ACC112 (cell line): ENCODE measurements at regions not wholly inside any gene's neighbourhood (a gene's known extent, or its start where the extent isn't known, plus 50 kb on each side); places are given as distances from the start of the nearest gene placed in this dataset.
"Not testable (repeated sequence)": the region's sequence is repeated elsewhere in the genome, so short reads cannot be mapped to it uniquely, and the experiment has no call there.

ENCODE experiments used
- H2AFZ ChIP-seq: fragments of 200-600 bp; sonication (generic); one replicate; pipeline ENCODE4 v1.6.0; 2017; ENCODE audit warnings: antibody characterized with exemption, low read length; ENCODE audit not compliant: unreplicated experiment
- H3K27ac ChIP-seq: fragments of 200-600 bp; sonication (generic); 2 replicates; pipeline ENCODE4 v1.5.1; 2014; ENCODE audit warnings: low read depth, mild to moderate bottlenecking, antibody characterized with exemption, low read length, moderate library complexity
- H3K27me3 ChIP-seq: fragments of 200-600 bp; sonication (generic); 2 replicates; pipeline ENCODE4 v1.6.1; 2014; ENCODE audit warnings: mild to moderate bottlenecking, antibody characterized with exemption, low read length, moderate library complexity, mixed read lengths; ENCODE audit not compliant: insufficient read depth
- H3K36me3 ChIP-seq: fragments of 200-600 bp; sonication (generic); 2 replicates; pipeline ENCODE4 v1.6.1; 2016; ENCODE audit warnings: mild to moderate bottlenecking, antibody characterized with exemption, low read length, moderate library complexity, mixed read lengths; ENCODE audit not compliant: insufficient read depth
- H3K4me1 ChIP-seq: fragments of 200-600 bp; sonication (generic); one replicate; pipeline ENCODE4 v1.6.1; 2016; ENCODE audit warnings: low read length, mixed read lengths; ENCODE audit not compliant: insufficient read depth, unreplicated experiment, control insufficient read depth
- H3K4me3 ChIP-seq: fragments of 200-600 bp; sonication (generic); 2 replicates; pipeline ENCODE4 v1.5.1; 2014; ENCODE audit warnings: mild to moderate bottlenecking, low read depth, low read length
- H3K79me2 ChIP-seq: fragments of 200-600 bp; sonication (generic); one replicate; pipeline ENCODE4 v1.6.0; 2016; ENCODE audit warnings: low read length; ENCODE audit not compliant: control insufficient read depth, unreplicated experiment, insufficient read depth

DNA sequence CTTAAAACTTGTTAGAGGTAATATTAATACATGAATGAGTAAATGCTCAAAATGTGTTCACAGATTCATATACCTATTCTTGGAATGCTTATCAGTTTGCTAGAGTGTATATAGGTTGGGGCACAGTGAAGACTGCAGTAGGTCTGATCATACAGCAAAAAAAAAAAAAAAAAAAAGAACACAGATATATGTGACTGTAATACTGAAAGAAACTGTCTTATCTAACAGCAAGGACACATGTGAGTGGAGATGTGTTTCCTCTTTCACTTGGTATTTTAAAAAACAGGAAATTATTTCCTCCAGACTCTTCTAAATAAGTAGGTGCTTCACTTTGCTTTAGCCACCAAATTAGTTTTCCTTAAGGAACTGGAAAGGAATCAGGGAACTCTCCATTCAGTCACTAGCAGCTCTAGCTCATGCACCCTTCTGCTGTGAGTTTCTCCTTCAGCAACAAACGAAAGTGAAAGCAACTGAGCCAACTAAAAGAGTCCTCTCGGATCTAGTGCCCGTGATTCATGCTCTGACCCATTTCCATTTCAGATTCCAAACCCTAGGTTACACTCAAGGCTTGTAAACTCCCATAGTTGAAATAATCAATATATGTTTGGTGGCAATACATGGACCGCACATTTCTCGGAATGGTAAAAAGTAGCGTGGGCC lies 98.5 kb downstream of the DSEL start:
- no peaks in the 10 kb centered on the region for H3K79me2 ChIP-seq
- peak overlapping the region; percentile 65 for H2AFZ ChIP-seq
- peak overlapping the region; percentile 54 for H3K27ac ChIP-seq
- peak overlapping the region; percentile 73 for H3K4me3 ChIP-seq
- no peaks in the 10 kb centered on the region for H3K27me3 ChIP-seq
- H3K4me1 ChIP-seq: peaks cover 15% of the 10 kb centered on the region
- no peaks in the 10 kb centered on the region for H3K36me3 ChIP-seq

GRCh38 chr18:67411116-67411515 lies 105.4 kb downstream of the DSEL start:
- Histone ChIP-seq H2AFZ (peak overlapping the region; percentile 40), H3K36me3 (no peaks in the 10 kb centered on the region), H3K27ac (peak overlapping the region; percentile 26), H3K4me3 (no peak overlapping the region), H3K27me3 (no peaks in the 10 kb centered on the region), H3K79me2 (no peaks in the 10 kb centered on the region), H3K4me1 (peaks cover 19% of the 10 kb centered on the region)

DNA sequence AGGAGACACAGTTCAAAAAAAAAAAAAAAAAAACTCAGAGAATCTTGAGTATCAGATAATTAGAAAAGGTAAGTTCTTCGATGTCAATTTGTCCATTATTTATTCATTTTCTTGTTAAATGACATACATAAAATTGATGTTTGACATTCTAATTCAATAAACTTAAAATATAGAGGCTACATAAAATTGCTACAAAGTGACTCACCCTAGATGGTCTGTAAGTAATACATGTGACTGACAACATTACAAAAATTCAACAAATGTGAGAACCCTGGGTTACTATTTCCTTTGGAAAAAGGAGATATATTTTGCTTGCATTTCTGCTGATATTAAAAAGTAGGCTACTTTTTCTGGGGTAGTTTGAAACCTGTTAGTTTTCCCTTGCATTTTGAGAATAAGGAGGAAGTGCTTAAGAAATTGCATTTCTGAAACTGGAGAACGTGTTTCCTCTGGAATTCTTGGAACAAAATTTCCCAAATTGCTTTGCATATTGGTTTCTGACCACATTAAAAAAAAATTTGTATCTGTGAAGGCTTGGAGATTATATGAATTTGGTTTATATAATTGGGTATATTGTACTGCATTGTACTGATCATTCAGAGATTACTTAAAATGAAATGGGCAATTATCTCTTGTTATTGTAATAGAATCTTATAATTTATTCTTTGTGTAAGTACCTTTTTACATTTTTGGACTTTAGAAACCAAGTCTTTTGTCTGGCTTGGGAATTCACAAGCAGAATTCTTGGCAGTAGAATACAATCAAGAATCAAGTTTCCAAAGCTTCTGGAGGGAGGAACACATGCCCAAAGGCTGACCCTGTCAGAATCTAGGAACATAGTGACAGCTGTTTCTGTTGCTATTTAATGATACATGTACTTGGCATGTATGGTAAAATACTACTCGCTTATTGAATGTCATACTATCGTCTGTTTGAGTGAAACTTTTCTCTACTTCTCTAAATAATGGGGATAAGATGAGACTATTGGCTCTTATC lies 106.1 kb downstream of the DSEL start:
- H2AFZ ChIP-seq: peak overlapping the region; percentile 40
- H3K4me3 ChIP-seq: no peak overlapping the region
- no peaks in the 10 kb centered on the region for H3K79me2 ChIP-seq
- H3K36me3 ChIP-seq: no peaks in the 10 kb centered on the region
- H3K27me3 ChIP-seq: no peaks in the 10 kb centered on the region
- peak overlapping the region; percentile 26 for H3K27ac ChIP-seq
- H3K4me1 ChIP-seq: peaks cover 19% of the 10 kb centered on the region

DNA sequence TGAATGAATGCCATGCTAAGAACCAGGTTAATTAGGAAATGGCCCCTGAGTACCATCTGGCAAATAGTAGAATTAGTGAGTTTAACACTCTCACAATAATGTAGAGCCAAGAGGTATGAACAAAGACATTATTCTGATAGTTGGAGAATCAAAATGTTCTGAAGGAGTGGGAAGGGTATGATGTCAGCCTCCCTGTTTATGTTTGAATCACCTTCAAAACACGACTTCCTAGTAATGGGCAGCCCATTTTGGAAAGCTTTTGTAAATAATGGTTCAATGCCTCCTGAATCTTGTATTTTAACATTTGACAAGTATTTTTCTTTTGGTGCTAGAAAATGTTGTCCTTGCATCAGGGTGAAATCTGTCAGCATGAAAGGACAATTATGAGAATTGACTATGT lies 108.3 kb downstream of the DSEL start:
- Histone ChIP-seq H3K4me3 (no peak overlapping the region), H2AFZ (no peak overlapping the region), H3K4me1 (peaks cover 19% of the 10 kb centered on the region), H3K27me3 (no peaks in the 10 kb centered on the region), H3K36me3 (no peaks in the 10 kb centered on the region), H3K79me2 (no peaks in the 10 kb centered on the region), H3K27ac (no peak overlapping the region)

DNA sequence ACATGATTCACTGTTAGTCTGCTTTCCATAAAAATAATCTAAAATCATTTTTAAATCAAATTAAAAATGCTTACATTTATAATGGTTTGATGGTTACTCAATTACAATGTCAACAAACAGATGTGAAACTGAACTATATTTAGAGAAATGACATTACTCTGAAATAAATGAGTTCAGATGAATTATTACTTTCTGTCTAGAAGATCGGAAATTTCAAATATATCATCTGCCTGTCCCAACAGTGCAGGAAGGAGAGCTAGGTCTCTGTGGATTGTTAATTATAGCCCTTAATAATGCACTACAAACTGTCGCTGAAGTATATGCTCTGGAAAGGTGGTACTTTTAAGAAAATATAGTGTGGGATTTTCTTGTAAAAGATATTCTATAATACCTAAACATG lies 109.8 kb downstream of the DSEL start:
- Histone ChIP-seq H3K27ac (no peak overlapping the region), H3K79me2 (no peaks in the 10 kb centered on the region), H3K4me3 (no peak overlapping the region), H3K27me3 (no peaks in the 10 kb centered on the region), H2AFZ (no peak overlapping the region), H3K36me3 (no peaks in the 10 kb centered on the region), H3K4me1 (peaks cover 31% of the 10 kb centered on the region)

GRCh38 chr18:67402543-67402942 lies 114.0 kb downstream of the DSEL start:
- Histone ChIP-seq H3K27me3 (no peaks in the 10 kb centered on the region), H3K4me1 (peaks cover 12% of the 10 kb centered on the region), H3K27ac (peak overlapping the region; percentile 27), H3K36me3 (no peaks in the 10 kb centered on the region), H2AFZ (peak overlapping the region; percentile 46), H3K4me3 (no peak overlapping the region), H3K79me2 (no peaks in the 10 kb centered on the region)

GRCh38 chr18:67400502-67401117 lies 115.9 kb downstream of the DSEL start:
- no peaks in the 10 kb centered on the region for H3K27me3 ChIP-seq
- no peak overlapping the region for H3K27ac ChIP-seq
- no peaks in the 10 kb centered on the region for H3K79me2 ChIP-seq
- H3K4me3 ChIP-seq: no peak overlapping the region
- no peak overlapping the region for H2AFZ ChIP-seq
- no peaks in the 10 kb centered on the region for H3K36me3 ChIP-seq
- H3K4me1 ChIP-seq: peaks cover 12% of the 10 kb centered on the region

DNA sequence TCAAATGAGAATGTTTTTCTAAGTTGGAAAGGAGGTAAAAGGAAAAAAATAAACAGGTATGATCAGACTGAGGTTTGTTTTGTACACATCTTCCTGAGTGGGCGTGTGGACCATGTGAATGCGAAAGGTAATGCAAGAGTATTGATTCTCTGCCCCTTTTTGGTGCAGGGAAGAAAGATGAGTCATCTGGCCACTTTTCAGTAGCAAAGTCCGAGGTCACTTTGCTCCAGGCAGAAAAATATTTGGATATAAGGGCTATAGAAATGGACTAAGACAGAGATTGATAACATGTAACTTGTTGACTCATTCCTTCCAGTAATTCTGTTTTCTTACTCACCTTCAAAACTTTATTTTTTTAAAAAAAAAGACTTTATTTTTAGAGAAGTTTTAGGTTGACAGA lies 130.5 kb downstream of the DSEL start:
- Histone ChIP-seq H3K4me1 (peaks cover 24% of the 10 kb centered on the region), H3K27ac (peak overlapping the region; percentile 73), H2AFZ (no peak overlapping the region), H3K4me3 (no peak overlapping the region), H3K27me3 (no peaks in the 10 kb centered on the region), H3K79me2 (no peaks in the 10 kb centered on the region), H3K36me3 (no peaks in the 10 kb centered on the region)

- no peaks in the 10 kb centered on the region for H3K27me3 ChIP-seq
- peak overlapping the region; percentile 43 for H2AFZ ChIP-seq
- H3K4me3 ChIP-seq: no peak overlapping the region
- H3K79me2 ChIP-seq: no peaks in the 10 kb centered on the region
- H3K27ac ChIP-seq: peak overlapping the region; percentile 73
- H3K36me3 ChIP-seq: no peaks in the 10 kb centered on the region
- H3K4me1 ChIP-seq: peaks cover 24% of the 10 kb centered on the region
These were observed 131.1 kb downstream of the DSEL start for GRCh38 chr18:67385455-67385854.

- H2AFZ ChIP-seq, H3K79me2 ChIP-seq, H3K27me3 ChIP-seq, H3K36me3 ChIP-seq, H3K4me3 ChIP-seq, H3K27ac ChIP-seq: not testable (repeated sequence)
- H3K4me1 ChIP-seq: peaks cover 28% of the 10 kb centered on the region
These were observed 132.5 kb downstream of the DSEL start for GRCh38 chr18:67384057-67384456.
